Memory B cell (primary cell): ENCODE measurements at regions not wholly inside any gene's neighbourhood (a gene's known extent, or its start where the extent isn't known, plus 50 kb on each side); places are given as distances from the start of the nearest gene placed in this dataset.

Source experiments
- ATAC-seq: fragments of 150-1000 bp; cut with Tn5 transposase; 2 replicates; pipeline ENCODE4 v1.10.0; 2021; ENCODE audit warnings: low read depth, mild to moderate bottlenecking, moderate library complexity
- DNase-seq, 2 donors: peaks; one replicate each; pipeline ENCODE4 v3.0.0; 2022; ENCODE audit warnings: low spot score in 2 of 2
- H3K27ac Mint-ChIP-seq: one replicate; pipeline ENCODE4 v1.8.0; 2022; ENCODE audit warnings: mild to moderate bottlenecking, moderate library complexity, mixed read lengths
- H3K27me3 Mint-ChIP-seq: one replicate; pipeline ENCODE4 v1.8.0; 2022; ENCODE audit warnings: mixed read lengths
- H3K36me3 Mint-ChIP-seq: one replicate; pipeline ENCODE4 v1.8.0; 2022; ENCODE audit warnings: mild to moderate bottlenecking, mixed read lengths
- H3K4me1 Mint-ChIP-seq: one replicate; pipeline ENCODE4 v1.8.0; 2022; ENCODE audit warnings: mixed read lengths
- H3K4me3 Mint-ChIP-seq: one replicate; pipeline ENCODE4 v1.8.0; 2022; ENCODE audit warnings: mild to moderate bottlenecking, moderate library complexity, mixed read lengths
- H3K9me3 Mint-ChIP-seq: one replicate; pipeline ENCODE4 v1.8.0; 2022; ENCODE audit warnings: mixed read lengths

DNA sequence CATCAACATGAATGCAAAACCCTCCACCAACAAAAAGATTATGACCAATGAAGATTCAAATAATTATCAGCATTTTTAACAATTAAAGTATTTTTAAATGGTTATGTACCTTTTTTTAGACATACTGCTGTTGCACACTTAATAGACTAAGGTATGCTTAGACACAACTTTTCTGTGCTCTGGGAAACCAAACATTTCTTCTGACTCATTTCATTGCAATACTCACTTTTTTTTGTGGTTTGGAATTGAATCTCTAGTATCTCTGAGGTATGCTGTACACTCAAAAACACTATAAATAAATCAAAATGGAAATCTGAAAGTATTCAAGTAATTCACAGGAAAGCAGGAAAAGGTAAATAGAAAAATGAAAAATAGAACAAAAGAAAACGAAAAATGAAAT is 247.9 kb upstream of the POU3F3 start:
- DNase-seq (no peak), ATAC-seq (no peak)
- Mint-ChIP-seq H3K27ac (no peak overlapping the region), H3K27me3 (peaks cover 1% of the 10 kb centered on the region), H3K9me3 (peaks cover 6% of the 10 kb centered on the region), H3K4me3 (no peak overlapping the region), H3K36me3 (no peaks in the 10 kb centered on the region), H3K4me1 (no peaks in the 10 kb centered on the region)

DNA sequence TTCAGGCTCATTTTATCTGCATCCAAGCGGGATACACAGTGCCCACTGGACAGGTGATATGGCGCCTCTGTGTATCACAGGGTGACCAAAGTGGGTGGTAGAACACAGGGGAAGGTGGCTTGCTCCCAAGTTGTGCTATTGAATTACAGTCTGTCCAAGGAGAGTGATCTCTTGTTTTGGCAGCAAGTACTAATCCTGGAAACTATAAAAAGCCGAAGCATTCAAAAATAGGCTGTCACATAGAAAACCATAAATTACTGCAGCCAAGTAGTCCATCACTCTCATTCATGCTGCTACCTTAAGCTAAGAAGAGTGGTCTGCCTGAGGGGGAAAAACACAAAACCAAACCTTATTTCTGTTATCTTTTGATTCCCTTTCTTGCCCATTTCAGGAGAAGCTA is 237.1 kb upstream of the POU3F3 start:
- no peak overlapping the region for H3K27ac Mint-ChIP-seq
- H3K36me3 Mint-ChIP-seq: no peaks in the 10 kb centered on the region
- ATAC-seq (no peak), DNase-seq (no peak)
- H3K27me3 Mint-ChIP-seq: peaks cover 3% of the 10 kb centered on the region
- H3K4me1 Mint-ChIP-seq: no peaks in the 10 kb centered on the region
- H3K9me3 Mint-ChIP-seq: peaks cover 3% of the 10 kb centered on the region
- no peak overlapping the region for H3K4me3 Mint-ChIP-seq

DNA sequence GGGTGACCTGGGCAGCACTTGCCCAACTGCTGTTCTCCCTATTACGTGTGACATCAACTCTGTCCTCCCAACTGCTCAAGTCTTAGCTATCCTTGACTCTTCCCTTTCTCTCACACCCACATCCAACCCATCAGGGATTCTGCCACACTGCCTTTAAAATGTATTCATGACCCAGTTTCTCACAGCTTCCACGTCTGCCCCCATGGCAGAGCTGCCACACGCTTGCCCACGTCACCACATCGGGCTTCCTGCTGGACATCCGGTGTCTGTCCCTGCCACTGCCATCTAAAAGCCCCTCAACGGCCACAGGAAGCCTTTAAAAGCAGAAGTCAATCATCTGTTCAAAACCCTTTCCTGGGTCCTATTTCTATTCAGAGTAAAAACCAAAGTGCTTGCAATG is 233.1 kb upstream of the POU3F3 start:
- H3K36me3 Mint-ChIP-seq: no peaks in the 10 kb centered on the region
- no peak for DNase-seq

DNA sequence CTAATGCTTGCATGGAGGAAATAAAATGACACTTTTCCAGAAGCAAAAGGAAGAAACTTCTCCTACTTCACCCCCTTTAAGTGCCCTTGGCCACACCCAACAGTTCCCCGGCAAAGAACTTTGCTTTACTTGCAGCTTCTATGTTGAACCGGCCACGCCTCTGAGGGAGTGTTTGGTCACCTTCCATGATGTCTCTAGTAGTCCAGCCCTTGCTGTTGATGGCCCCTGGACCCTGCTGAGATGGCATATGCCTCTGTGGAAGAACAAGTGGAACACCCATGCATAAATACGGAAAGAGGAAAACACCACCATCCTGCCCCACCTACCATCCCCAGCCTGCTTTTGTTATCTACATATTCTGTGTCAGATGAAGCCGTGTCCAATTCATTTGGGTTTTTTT is 218.3 kb upstream of the POU3F3 start:
- H3K27ac Mint-ChIP-seq: no peak overlapping the region
- no peaks in the 10 kb centered on the region for H3K4me1 Mint-ChIP-seq
- DNase-seq (no peak), ATAC-seq (no peak)
- no peaks in the 10 kb centered on the region for H3K9me3 Mint-ChIP-seq
- no peaks in the 10 kb centered on the region for H3K36me3 Mint-ChIP-seq
- H3K27me3 Mint-ChIP-seq: peaks cover under 1% of the 10 kb centered on the region
- H3K4me3 Mint-ChIP-seq: no peak overlapping the region

More for the DNA sequence above, 233.1 kb upstream of the POU3F3 start:
- Mint-ChIP-seq H3K4me1 (no peaks in the 10 kb centered on the region), H3K9me3 (peaks cover 7% of the 10 kb centered on the region), H3K27ac (no peak overlapping the region), H3K27me3 (peaks cover 3% of the 10 kb centered on the region), H3K4me3 (no peak overlapping the region)
- ATAC-seq: no peak

DNA sequence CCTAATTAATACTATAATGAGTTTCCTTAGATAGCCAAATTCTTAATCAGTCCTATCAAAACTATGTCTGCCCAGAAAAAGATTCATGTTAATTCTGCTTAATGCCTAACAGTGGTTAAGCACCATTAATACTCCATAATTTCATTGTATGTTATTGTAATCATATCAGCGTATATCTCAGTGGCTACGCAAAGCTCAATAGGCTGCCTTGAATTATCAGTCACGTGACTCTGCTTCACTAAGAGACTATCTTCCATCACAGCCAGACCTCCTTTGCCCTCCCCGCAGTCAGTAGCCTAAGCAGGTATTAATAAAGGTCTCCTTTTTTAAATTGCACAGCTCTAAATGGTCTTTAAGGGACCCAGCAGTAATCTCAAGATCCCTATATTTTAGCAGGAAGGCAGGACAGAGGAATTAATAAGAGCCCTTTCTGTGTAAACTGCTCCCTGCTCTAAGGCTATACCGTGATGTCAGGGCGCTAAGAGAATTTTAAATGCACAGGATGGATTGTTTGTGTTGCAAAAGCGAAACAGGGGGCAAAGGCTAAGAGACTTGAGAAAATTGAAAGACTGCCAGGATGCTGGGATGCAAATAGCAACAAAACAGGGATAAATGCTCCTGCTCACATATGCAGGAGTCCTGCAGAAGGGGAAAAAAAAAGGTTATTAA is 215.6 kb upstream of the POU3F3 start:
- Mint-ChIP-seq H3K9me3 (no peaks in the 10 kb centered on the region), H3K27me3 (peaks cover 1% of the 10 kb centered on the region), H3K4me3 (no peak overlapping the region), H3K4me1 (no peaks in the 10 kb centered on the region), H3K27ac (no peak overlapping the region), H3K36me3 (no peaks in the 10 kb centered on the region)
- ATAC-seq (no peak), DNase-seq (no peak)

DNA sequence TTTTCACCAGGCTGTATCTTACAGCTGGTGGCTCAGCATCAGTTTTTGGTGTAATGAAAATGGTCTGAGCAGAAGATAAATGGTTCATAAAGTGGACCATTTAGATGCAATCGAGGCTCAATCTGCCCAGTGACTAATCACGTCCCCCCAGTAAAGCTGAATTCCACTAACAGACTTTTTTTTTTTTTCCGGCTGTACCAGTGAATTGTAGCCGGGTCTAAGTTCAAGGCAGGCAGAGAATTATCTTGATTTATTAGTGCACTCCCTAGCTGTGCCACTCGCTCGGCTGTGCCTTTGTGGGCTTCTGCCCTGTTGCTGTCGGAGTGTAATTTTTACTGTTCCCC is 215.1 kb upstream of the POU3F3 start:
- ATAC-seq: no peak
- H3K27ac Mint-ChIP-seq: no peak overlapping the region
- peaks cover 1% of the 10 kb centered on the region for H3K27me3 Mint-ChIP-seq
- no peak for DNase-seq
- no peaks in the 10 kb centered on the region for H3K9me3 Mint-ChIP-seq
- no peaks in the 10 kb centered on the region for H3K4me1 Mint-ChIP-seq
- H3K4me3 Mint-ChIP-seq: no peak overlapping the region
- no peaks in the 10 kb centered on the region for H3K36me3 Mint-ChIP-seq

DNA sequence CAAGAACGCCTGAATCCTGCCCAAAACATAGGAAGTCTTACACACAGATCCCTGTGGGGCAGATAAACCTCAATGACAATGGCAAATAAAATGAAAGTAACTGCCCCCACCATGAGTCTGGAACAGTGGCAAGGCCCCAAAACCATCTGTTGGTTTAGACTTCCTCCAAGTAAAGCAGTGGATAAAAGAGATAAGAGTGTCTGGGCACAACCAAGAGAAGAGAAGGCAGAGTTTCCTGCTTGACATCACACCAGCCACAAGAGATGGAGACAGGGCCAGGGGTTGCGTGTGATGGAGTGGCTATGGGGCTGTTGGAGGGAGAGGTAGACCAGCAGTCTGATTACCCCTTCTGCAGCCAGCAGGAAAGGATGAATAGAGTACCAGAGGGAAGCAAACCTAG is 212.1 kb upstream of the POU3F3 start:
- Mint-ChIP-seq H3K27me3 (peaks cover 1% of the 10 kb centered on the region), H3K27ac (no peak overlapping the region), H3K9me3 (no peaks in the 10 kb centered on the region), H3K4me1 (no peaks in the 10 kb centered on the region), H3K4me3 (no peak overlapping the region), H3K36me3 (no peaks in the 10 kb centered on the region)
- DNase-seq (no peak), ATAC-seq (no peak)

DNA sequence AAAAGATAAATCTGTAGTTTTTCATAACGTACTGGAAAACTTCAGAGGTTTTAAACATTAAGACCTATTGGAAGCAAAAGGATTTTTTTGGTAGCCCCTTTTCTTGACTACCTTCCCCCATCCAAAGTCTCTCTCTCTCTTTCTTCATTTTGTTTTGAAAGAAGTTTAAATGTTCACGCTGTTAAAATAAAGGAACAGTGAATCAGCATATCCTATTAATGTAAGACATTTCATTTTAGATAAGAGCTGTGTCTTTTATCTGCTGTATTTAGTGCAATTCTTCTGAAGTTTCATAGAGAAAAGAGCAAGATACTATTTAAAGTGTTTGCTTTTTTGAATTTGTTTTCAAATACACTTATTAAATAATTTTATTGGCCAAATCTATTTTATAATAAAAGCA is 205.5 kb upstream of the POU3F3 start:
- Mint-ChIP-seq H3K4me3 (no peak overlapping the region), H3K27ac (no peak overlapping the region), H3K4me1 (no peaks in the 10 kb centered on the region), H3K36me3 (no peaks in the 10 kb centered on the region), H3K27me3 (no peaks in the 10 kb centered on the region), H3K9me3 (peaks cover 3% of the 10 kb centered on the region)
- ATAC-seq (no peak), DNase-seq (no peak)

DNA sequence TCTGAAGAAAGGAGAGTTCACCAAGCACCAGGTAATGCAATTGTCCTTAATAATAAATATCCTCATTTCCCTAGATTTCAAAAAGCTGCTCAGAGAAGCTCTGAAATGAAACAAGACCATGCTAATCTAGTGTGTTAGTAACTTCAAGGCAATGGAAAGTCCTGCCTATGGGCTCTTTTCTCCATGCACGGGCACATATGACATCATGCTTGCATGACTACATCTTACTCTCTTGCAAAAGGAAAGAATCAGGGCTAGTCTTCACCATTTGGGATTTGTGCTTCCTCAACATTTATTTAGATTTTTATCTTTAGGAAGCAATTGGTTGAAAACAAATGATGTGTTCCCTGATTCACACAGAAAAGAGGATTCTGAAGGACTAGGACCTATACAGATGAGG is 204.0 kb upstream of the POU3F3 start:
- H3K9me3 Mint-ChIP-seq: peaks cover 3% of the 10 kb centered on the region
- H3K4me1 Mint-ChIP-seq: no peaks in the 10 kb centered on the region
- peaks cover 4% of the 10 kb centered on the region for H3K27me3 Mint-ChIP-seq

DNA sequence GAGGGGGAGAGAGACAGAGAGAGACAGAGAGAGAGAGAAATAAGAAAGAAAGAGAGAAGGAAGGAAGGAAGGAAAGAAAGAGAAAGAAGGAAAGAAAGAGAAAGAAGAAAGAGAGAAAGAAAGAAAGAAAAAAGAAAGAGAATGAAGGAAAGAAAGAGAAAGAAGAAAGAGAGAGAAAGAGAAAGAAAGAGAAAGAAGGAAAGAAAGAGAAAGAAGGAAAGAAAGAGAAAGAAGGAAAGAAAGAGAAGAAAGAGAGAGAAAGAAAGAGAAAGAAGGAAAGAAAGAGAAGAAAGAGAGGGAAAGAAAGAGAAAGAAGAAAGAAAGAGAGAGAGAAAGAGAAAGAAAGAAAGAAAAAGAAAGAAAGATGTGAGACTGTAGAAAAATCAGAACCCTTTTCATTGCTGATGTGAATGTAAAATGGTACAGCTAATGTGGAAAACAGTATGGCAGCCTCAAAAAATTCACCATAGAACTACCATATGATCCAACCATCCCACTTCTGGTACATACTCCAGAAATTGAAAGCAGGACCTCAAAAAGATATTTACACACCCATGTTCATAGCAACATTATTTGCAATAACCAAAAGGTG is 203.4 kb upstream of the POU3F3 start:
- Mint-ChIP-seq H3K4me3 (no peak overlapping the region), H3K4me1 (no peaks in the 10 kb centered on the region), H3K9me3 (peaks cover 3% of the 10 kb centered on the region), H3K36me3 (no peaks in the 10 kb centered on the region), H3K27ac (no peak overlapping the region), H3K27me3 (peaks cover 7% of the 10 kb centered on the region)
- DNase-seq: no peak
- no peak for ATAC-seq

More for the DNA sequence above, 204.0 kb upstream of the POU3F3 start:
- Mint-ChIP-seq H3K36me3 (no peaks in the 10 kb centered on the region), H3K27ac (no peak overlapping the region), H3K4me3 (no peak overlapping the region)
- no peak for DNase-seq
- no peak for ATAC-seq

DNA sequence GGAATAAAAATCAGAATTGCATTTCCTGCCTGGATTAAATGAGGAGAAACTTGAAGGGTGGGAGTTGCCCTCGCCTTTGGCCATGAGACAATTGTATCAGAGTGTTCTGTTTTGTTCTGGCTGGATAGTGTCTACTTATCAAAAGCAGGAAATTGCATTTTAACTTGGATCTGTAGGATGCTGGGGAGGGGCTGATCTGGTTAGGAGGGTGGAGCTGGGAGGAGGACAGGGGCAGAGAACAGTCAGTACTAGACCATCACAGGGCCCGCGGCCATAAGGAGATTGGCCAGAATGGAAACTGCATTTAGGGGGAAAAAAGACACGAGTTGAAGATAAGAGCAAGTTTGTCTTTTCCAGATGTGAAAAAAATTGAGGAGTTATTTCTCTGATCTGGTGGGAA is 199.1 kb upstream of the POU3F3 start:
- no peak overlapping the region for H3K27ac Mint-ChIP-seq
- H3K27me3 Mint-ChIP-seq: peaks cover 11% of the 10 kb centered on the region
- DNase-seq (no peak), ATAC-seq (no peak)
- no peaks in the 10 kb centered on the region for H3K36me3 Mint-ChIP-seq
- H3K9me3 Mint-ChIP-seq: peaks cover 4% of the 10 kb centered on the region
- H3K4me1 Mint-ChIP-seq: peaks cover 4% of the 10 kb centered on the region
- no peak overlapping the region for H3K4me3 Mint-ChIP-seq

DNA sequence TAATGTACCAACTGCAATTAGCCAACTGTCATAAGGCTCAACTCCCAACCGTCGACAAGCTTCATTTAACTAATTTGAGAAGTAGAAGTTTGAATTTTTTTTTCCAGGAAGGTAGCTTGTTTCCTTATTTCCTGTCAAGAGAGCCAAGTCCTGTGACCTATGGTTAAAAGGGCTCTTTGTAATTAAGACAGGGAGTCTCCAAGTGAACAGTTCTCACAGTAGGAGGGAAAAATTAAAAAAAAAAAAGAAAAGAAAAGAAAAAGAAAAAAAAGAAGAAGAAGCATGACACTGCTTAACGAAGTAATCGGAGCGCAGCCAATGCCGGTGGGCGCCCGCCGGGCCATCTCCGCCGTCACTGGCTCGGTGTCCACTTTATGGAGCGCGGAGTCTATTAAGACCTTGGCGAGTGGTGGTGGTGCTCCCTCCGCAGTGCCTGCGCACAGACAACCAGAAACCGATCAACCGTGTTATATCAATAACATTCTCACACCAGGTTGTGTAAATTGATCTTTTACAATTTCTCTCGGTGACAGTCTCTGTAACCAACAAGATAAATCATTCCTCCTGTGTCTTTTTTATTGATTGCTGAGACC is 197.2 kb upstream of the POU3F3 start:
- Mint-ChIP-seq H3K27me3 (peaks cover 17% of the 10 kb centered on the region), H3K9me3 (peaks cover 1% of the 10 kb centered on the region), H3K27ac (no peak overlapping the region), H3K36me3 (no peaks in the 10 kb centered on the region), H3K4me1 (peaks cover 4% of the 10 kb centered on the region), H3K4me3 (no peak overlapping the region)
- ATAC-seq: no peak
- no peak for DNase-seq

DNA sequence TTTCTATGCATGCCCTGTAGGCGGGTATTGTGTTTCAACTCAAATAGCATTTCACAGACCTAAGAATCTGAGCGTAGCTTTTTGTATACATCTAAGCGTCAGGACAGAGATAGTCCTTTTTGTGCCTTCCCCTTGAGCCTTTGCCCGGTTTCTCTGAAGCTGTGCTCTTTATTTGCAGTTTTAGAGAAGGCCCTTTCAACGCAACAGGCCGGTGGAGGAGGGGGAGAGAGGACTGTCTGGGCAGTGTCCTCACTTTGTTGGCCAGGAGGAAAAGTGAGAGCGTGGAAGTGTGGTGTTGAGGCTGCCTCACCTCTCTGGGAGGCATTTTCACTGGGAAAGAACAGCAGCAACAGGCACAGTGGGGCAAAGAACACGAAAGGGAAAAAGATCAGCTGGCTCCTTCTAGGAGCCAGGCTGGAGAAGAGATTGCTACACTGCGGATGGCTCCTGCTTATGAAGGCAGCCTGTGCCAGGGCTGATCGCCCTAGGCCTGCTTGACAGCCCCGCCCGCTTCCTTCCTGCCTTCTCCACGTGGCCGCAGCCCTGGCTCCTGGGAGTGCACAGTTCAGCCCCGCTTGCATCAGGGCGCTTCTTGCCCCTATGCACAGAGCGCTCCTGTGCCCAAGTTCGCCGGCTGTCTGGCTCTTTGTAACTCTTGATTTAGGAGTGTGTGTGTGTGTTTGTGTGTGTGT is 195.6 kb upstream of the POU3F3 start:
- Mint-ChIP-seq H3K4me3 (no peak overlapping the region), H3K27me3 (peaks cover 17% of the 10 kb centered on the region), H3K36me3 (no peaks in the 10 kb centered on the region), H3K4me1 (peaks cover 4% of the 10 kb centered on the region), H3K27ac (no peak overlapping the region), H3K9me3 (peaks cover 1% of the 10 kb centered on the region)
- no peak for DNase-seq
- no peak for ATAC-seq

DNA sequence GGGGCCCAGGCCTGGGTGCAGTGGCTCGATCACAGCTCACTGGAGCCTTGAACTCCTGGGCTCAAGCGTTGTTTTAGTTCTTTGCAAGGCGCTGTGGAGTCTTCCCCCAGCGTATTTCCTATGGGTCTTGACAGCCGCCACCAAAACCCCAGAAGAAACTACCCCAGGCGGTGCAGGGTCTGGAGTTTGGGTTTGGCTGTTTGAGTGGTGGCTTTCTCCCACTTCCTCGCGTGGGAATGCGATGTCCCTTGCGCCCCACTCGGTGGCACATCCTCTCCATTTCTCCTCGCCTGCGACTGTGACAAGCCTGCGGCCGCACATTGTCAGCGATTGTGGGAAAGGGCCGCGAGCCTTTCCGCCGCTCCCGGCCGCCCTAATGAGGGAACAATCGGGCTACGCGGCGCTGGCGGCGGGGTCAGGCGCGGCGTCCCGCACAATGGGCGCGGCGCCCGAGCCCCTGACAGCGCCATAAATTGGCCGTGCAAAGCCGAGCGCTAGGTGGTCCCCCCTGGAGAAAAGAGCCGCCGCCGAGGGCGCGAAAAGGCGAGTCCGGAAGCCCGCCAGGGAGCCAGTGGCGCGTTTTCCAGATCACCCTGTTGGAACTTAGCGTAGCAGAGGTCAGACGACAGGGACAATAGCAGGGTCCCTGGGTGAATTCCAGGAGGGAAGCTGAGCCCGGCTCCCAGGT is 194.9 kb upstream of the POU3F3 start:
- ATAC-seq (no peak), DNase-seq (no peak)
- H3K27me3 Mint-ChIP-seq: peaks cover 15% of the 10 kb centered on the region
- H3K4me3 Mint-ChIP-seq: no peak overlapping the region
- H3K27ac Mint-ChIP-seq: no peak overlapping the region
- peaks cover 4% of the 10 kb centered on the region for H3K4me1 Mint-ChIP-seq
- peaks cover 1% of the 10 kb centered on the region for H3K9me3 Mint-ChIP-seq
- no peaks in the 10 kb centered on the region for H3K36me3 Mint-ChIP-seq
